Tibial nerve (tissue), 4 donors: ENCODE measurements at regions not wholly inside any gene's neighbourhood (a gene's known extent, or its start where the extent isn't known, plus 50 kb on each side); places are given as distances from the start of the nearest gene placed in this dataset.

Experiments
- DNase-seq, 2 donors: peaks; one replicate each; pipeline ENCODE4 v3.0.0-alpha.2; 2019; ENCODE audit warnings: low spot score in 2 of 2
- H3K27ac ChIP-seq, 4 donors: fragments of 200-600 bp; sonication (generic) in 3 of 4; one replicate each; pipeline ENCODE4 v1.5.1; 2017 to 2019; ENCODE audit warnings: mild to moderate bottlenecking in 1 of 4
- H3K27me3 ChIP-seq, 2 donors: fragments of 200-600 bp; sonication (generic) in 1 of 2; one replicate each; pipeline versions ENCODE4 v1.5.1 to v1.6.0; 2017 to 2019
- H3K36me3 ChIP-seq, 3 donors: fragments of 200-600 bp; sonication (generic); one replicate each; pipeline ENCODE4 v1.5.1; 2018 to 2019
- H3K4me1 ChIP-seq, 4 donors: fragments of 200-600 bp; sonication (generic) in 3 of 4; one replicate each; pipeline ENCODE4 v1.5.1; 2017 to 2019
- H3K4me3 ChIP-seq, 4 donors: fragments of 200-600 bp; sonication (generic) in 3 of 4; one replicate each; pipeline ENCODE4 v1.5.1; 2017 to 2019; ENCODE audit warnings: mild to moderate bottlenecking in 1 of 4, moderate library complexity in 1 of 4
- H3K9me3 ChIP-seq, 4 donors: fragments of 200-600 bp; sonication (generic) in 3 of 4; one replicate each; pipeline ENCODE4 v1.5.1; 2017 to 2019
- EP300 ChIP-seq, 2 donors: sonication (generic); formaldehyde crosslinking; IDR thresholded peaks; one replicate each; pipeline ENCODE4 v1.6.1; 2017; ENCODE audit warnings: antibody characterized with exemption in 2 of 2, mild to moderate bottlenecking in 1 of 2
- POLR2A ChIP-seq, 2 donors: fragments of 450-650 bp; IDR thresholded peaks; one replicate each; pipeline ENCODE4 v1.6.1; 2017; ENCODE audit warnings: antibody characterized with exemption in 2 of 2, mild to moderate bottlenecking in 2 of 2, moderate library complexity in 2 of 2
- WGBS, 2 donors: methylation state at CpG; one replicate each; pipeline ENCODE4 v1.1.5; 2018; 5-methylcytosine and 5-hydroxymethylcytosine counted together
- TF ChIP-seq, protein P1 (sequence below), 5 experiments: fragments of 200-600 bp in 3 of 5; fragments of 450-650 bp in 2 of 5; sonication (generic) in 3 of 5; IDR thresholded peaks; one replicate each; pipeline ENCODE4 v1.5.1; 2016 to 2019; ENCODE audit warnings: antibody characterized with exemption in 5 of 5, mild to moderate bottlenecking in 3 of 5, moderate library complexity in 2 of 5

DNA sequence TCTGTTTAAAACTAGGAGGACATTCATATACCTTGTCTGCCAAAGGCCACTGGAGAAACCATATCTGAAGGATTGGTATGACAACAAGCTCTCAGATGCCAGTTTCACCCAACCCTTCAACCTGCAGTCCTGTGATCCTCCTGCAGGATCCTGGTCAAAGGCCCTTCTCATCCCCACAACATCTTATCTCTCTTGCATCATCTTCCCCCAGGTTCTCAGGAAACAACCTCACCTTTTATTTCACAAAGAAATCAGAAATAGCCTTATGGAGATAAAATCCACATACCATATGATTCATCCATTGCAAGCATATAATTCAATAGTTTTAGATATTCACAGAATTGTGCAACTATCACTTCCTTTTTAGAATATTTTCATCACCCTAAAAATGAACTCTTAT is 104.0 kb upstream of the DSCAM start:
- no peak overlapping the region for H3K4me3 ChIP-seq
- TF ChIP-seq, protein P1, sequence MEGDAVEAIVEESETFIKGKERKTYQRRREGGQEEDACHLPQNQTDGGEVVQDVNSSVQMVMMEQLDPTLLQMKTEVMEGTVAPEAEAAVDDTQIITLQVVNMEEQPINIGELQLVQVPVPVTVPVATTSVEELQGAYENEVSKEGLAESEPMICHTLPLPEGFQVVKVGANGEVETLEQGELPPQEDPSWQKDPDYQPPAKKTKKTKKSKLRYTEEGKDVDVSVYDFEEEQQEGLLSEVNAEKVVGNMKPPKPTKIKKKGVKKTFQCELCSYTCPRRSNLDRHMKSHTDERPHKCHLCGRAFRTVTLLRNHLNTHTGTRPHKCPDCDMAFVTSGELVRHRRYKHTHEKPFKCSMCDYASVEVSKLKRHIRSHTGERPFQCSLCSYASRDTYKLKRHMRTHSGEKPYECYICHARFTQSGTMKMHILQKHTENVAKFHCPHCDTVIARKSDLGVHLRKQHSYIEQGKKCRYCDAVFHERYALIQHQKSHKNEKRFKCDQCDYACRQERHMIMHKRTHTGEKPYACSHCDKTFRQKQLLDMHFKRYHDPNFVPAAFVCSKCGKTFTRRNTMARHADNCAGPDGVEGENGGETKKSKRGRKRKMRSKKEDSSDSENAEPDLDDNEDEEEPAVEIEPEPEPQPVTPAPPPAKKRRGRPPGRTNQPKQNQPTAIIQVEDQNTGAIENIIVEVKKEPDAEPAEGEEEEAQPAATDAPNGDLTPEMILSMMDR (IDR thresholded peaks at IDR 0.05), result no peak
- TF ChIP-seq EP300 (IDR thresholded peaks at IDR 0.05) (no peak), POLR2A (IDR thresholded peaks at IDR 0.05) (no peak)

DNA sequence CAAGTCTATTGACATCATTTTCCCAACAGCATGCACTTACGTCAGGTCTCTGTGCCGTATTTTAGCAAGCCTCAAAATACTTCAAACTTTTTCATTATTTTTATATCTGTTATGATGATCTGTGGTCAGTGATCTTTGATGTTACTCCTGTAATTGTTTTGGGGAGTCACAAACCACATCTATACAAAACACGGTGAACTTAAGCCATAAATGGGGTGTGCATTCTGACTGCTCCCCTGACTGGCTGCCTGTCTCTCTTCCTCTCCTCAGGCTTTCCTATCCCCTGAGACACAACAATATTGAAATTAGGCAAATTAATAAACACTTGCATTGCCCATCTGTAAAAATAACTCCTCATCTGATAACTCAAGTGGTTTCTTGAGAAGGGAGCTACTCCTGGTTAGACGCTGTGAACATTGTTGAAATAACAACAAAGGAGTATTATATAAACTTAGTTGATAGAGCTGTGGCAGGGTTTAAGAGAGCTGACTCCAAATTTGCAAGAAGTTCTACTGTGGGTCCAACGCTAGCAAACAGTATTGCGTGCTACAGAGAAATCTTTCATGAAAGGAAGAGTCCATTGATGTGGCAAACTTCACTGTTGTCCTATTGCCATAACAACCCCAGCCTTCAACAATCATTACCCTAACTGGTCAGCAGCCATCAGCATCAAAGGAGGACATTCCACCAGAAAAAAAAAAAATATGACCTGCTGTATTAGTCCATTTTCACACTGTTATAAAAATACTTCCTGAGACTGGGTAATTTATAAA is 105.8 kb upstream of the DSCAM start:
- 69 to 72% methylated on average over 6 of the region's 6 CpGs for WGBS, 2 donors
- Histone ChIP-seq H3K27ac (no peak overlapping the region), H3K36me3 (no peaks in the 10 kb centered on the region), H3K4me1 (no peaks in the 10 kb centered on the region), H3K9me3 (no peaks in the 10 kb centered on the region), H3K27me3 (no peaks in the 10 kb centered on the region), H3K4me3 (no peak overlapping the region)
- TF ChIP-seq POLR2A (IDR thresholded peaks at IDR 0.05) (no peak), EP300 (IDR thresholded peaks at IDR 0.05) (no peak)
- TF ChIP-seq, protein P1 (IDR thresholded peaks at IDR 0.05), result no peak
- DNase-seq, result no peak

More for the DNA sequence above, 104.0 kb upstream of the DSCAM start:
- Histone ChIP-seq H3K4me1 (no peaks in the 10 kb centered on the region), H3K27ac (no peak overlapping the region), H3K27me3 (no peaks in the 10 kb centered on the region), H3K9me3 (no peaks in the 10 kb centered on the region), H3K36me3 (no peaks in the 10 kb centered on the region)
- no peak for DNase-seq

DNA sequence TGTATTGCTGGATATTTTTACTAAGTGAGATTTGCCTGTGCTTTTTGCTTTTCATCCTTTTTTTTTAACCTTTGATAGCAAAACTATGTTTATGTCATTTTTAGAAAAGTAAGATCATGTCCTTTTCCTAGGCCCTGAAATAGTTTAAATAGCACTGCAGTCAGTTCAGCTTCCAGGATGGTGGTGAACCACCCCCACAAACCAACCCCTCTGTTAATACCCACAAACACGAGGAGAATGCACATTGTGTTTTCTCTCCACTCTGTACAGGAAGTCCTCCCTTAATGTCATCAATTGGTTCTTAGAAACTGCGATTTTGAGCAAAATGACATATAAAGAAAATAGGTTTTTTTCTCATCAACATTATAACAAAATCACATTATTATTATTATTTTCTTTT is 117.7 kb upstream of the DSCAM start:
- Histone ChIP-seq H3K9me3 (no peaks in the 10 kb centered on the region), H3K27me3 (no peaks in the 10 kb centered on the region), H3K36me3 (no peaks in the 10 kb centered on the region), H3K4me3 (no peak overlapping the region), H3K27ac (no peak overlapping the region), H3K4me1 (no peaks in the 10 kb centered on the region)
- TF ChIP-seq EP300 (IDR thresholded peaks at IDR 0.05), result no peak
- TF ChIP-seq, protein P1 (IDR thresholded peaks at IDR 0.05), result no peak
- TF ChIP-seq POLR2A (IDR thresholded peaks at IDR 0.05), result no peak
- DNase-seq, result no peak
- WGBS, 2 donors, result 21 to 26% methylated on average over 2 of the region's 2 CpGs

DNA sequence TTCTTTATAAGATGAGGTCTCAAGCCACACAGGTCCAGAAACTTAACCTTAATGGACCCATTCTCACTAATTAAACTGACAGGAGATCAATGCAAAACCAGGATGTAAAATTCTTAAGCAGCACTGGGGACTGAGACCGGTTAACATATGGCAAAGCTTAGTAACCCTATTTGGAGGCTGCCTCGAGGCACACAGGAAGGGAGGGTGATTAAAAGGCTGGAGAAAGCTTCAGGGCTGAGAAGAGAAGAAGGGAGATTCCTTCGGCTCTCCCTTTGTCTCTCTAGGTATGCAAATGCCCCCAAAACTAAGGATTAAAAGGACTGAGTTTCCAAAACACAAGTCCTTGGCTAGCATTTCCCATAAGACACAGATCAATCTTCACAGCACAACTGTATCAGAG is 120.8 kb upstream of the DSCAM start:
- WGBS, 2 donors, result 12 to 25% methylated on average over 3 of the region's 3 CpGs
- H3K36me3 ChIP-seq, result no peaks in the 10 kb centered on the region
- TF ChIP-seq, protein P1 (IDR thresholded peaks at IDR 0.05), result no peak
- TF ChIP-seq EP300 (IDR thresholded peaks at IDR 0.05) (no peak), POLR2A (IDR thresholded peaks at IDR 0.05) (no peak)
- no peak overlapping the region for H3K4me3 ChIP-seq
- no peaks in the 10 kb centered on the region for H3K9me3 ChIP-seq
- H3K27me3 ChIP-seq, result no peaks in the 10 kb centered on the region
- no peaks in the 10 kb centered on the region for H3K4me1 ChIP-seq
- DNase-seq, result no peak
- H3K27ac ChIP-seq, result no peak overlapping the region

DNA sequence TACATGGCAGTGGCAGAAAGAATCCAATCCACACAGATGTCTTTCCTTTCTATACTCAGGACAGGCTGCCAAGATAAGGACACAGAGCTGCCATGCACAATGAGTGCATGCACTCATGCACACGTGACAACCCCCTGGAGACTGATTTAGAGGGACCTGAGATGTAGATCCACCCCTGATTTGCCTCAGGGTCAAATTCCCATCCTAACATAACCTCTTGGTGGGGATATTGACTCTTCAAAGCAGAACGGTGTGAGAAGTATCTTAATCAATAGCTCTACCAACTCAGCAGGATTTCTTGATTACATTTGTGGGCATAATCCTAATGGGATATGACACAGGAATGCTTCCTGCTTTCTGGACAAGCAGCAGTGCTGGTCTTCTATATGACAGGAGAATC is 125.2 kb upstream of the DSCAM start:
- H3K4me1 ChIP-seq, result no peaks in the 10 kb centered on the region
- WGBS, 2 donors, result 58 to 73% methylated on average over 2 of the region's 2 CpGs
- TF ChIP-seq POLR2A (IDR thresholded peaks at IDR 0.05), result no peak
- TF ChIP-seq, protein P1 (IDR thresholded peaks at IDR 0.05), result no peak
- H3K27me3 ChIP-seq, result no peaks in the 10 kb centered on the region
- H3K36me3 ChIP-seq, result no peaks in the 10 kb centered on the region
- no peak overlapping the region for H3K27ac ChIP-seq
- H3K4me3 ChIP-seq, result no peak overlapping the region
- H3K9me3 ChIP-seq, result peaks cover 0 to 2% (median 0%) of the 10 kb centered on the region in 4 donors
- DNase-seq, result no peak
